CD14-positive monocyte (primary cell): ENCODE measurements at regions not wholly inside any gene's neighbourhood (a gene's known extent, or its start where the extent isn't known, plus 50 kb on each side); places are given as distances from the start of the nearest gene placed in this dataset.

Experiments
- DNase-seq, 3 donors: peaks; one replicate each; pipeline ENCODE4 v3.0.0-alpha.2; 2011 to 2022
- H2AFZ ChIP-seq: 2 replicates; pipeline ENCODE4 v1.6.0; 2012; ENCODE audit warnings: mild to moderate bottlenecking, low read depth, low read length, inconsistent platforms; ENCODE audit not compliant: insufficient read depth, poor library complexity, severe bottlenecking
- H3K27ac ChIP-seq, 2 donors: 1 replicate in 1 of 2; 2 replicates in 1 of 2; pipeline ENCODE4 v1.5.1; 2012 to 2013; ENCODE audit warnings: low read length in 2 of 2, control low read depth in 1 of 2, inconsistent platforms in 1 of 2, low read depth in 1 of 2, mild to moderate bottlenecking in 1 of 2
- H3K27me3 ChIP-seq, 2 donors: one replicate each; pipeline versions ENCODE4 v1.6.0 to v1.6.1; 2011 to 2013; ENCODE audit warnings: low read length in 2 of 2; ENCODE audit not compliant: control insufficient read depth in 2 of 2, insufficient read depth in 2 of 2
- H3K36me3 ChIP-seq, 2 donors: replicated peaks in 1 of 2; 1 replicate in 1 of 2; 2 replicates in 1 of 2; pipeline versions ENCODE4 v1.5.1 to v1.6.1; 2012 to 2013; ENCODE audit warnings: low read length in 2 of 2, control low read depth in 1 of 2, inconsistent platforms in 1 of 2, mild to moderate bottlenecking in 1 of 2; ENCODE audit not compliant: insufficient read depth in 2 of 2, control insufficient read depth in 1 of 2
- H3K4me1 ChIP-seq, 2 donors: 1 replicate in 1 of 2; 2 replicates in 1 of 2; pipeline versions ENCODE4 v1.5.1 to v1.6.1; 2012 to 2013; ENCODE audit warnings: low read length in 2 of 2, control low read depth in 1 of 2, inconsistent platforms in 1 of 2, mild to moderate bottlenecking in 1 of 2, moderate library complexity in 1 of 2; ENCODE audit not compliant: insufficient read depth in 2 of 2, control insufficient read depth in 1 of 2
- H3K4me2 ChIP-seq: replicated peaks from 2 replicates; pipeline ENCODE3; 2012; ENCODE audit warnings: low read length, moderate library complexity, mild to moderate bottlenecking; ENCODE audit not compliant: poor library complexity, severe bottlenecking; ENCODE audit errors: extremely low read depth
- H3K4me3 ChIP-seq, 3 experiments: fragments of 200-600 bp in 1 of 3; sonication (generic) in 1 of 3; replicated peaks in 1 of 3; 1 replicate in 2 of 3; 2 replicates in 1 of 3; pipeline ENCODE4 v1.5.1; 2011 to 2013; ENCODE audit warnings: low read length in 3 of 3, mild to moderate bottlenecking in 3 of 3, control low read depth in 2 of 3, low read depth in 2 of 3, inconsistent platforms in 1 of 3, moderate library complexity in 1 of 3
- H3K79me2 ChIP-seq: 2 replicates; pipeline ENCODE4 v1.6.0; 2012; ENCODE audit warnings: mild to moderate bottlenecking, control low read depth, inconsistent platforms, low read length, moderate library complexity; ENCODE audit not compliant: insufficient read depth
- H3K9ac ChIP-seq: 2 replicates; pipeline ENCODE4 v1.6.0; 2017; ENCODE audit warnings: low read length, mild to moderate bottlenecking; ENCODE audit not compliant: insufficient read depth, poor library complexity, severe bottlenecking
- H3K9me3 ChIP-seq, 2 donors: replicated peaks in 1 of 2; 1 replicate in 1 of 2; 2 replicates in 1 of 2; pipeline versions ENCODE4 v1.5.1 to v1.6.1; 2012 to 2013; ENCODE audit warnings: low read length in 2 of 2, control low read depth in 1 of 2; ENCODE audit not compliant: control insufficient read depth in 1 of 2, insufficient read depth in 1 of 2
- H4K20me1 ChIP-seq: 2 replicates; pipeline ENCODE4 v1.6.0; 2012; ENCODE audit warnings: mild to moderate bottlenecking, low read length, control low read depth, moderate library complexity; ENCODE audit not compliant: insufficient read depth
- H3K27ac Mint-ChIP-seq, 7 donors: one replicate each; pipeline ENCODE4 v1.8.0; 2020; ENCODE audit warnings: mild to moderate bottlenecking in 7 of 7, mixed read lengths in 7 of 7, moderate library complexity in 6 of 7, inconsistent platforms in 2 of 7
- H3K27me3 Mint-ChIP-seq, 3 donors: one replicate each; pipeline ENCODE4 v1.8.0; 2021 to 2022; ENCODE audit warnings: low read depth in 3 of 3, mild to moderate bottlenecking in 3 of 3, mixed read lengths in 3 of 3, moderate library complexity in 3 of 3, inconsistent platforms in 1 of 3
- H3K36me3 Mint-ChIP-seq, 2 donors: one replicate each; pipeline ENCODE4 v1.8.0; 2020; ENCODE audit warnings: mixed read lengths in 2 of 2, inconsistent platforms in 1 of 2, mild to moderate bottlenecking in 1 of 2
- H3K4me1 Mint-ChIP-seq: one replicate; pipeline ENCODE4 v1.8.0; 2020; ENCODE audit warnings: mild to moderate bottlenecking, mixed read lengths
- H3K4me3 Mint-ChIP-seq, 2 donors: one replicate each; pipeline ENCODE4 v1.8.0; 2020; ENCODE audit warnings: mild to moderate bottlenecking in 2 of 2, mixed read lengths in 2 of 2, moderate library complexity in 1 of 2
- H3K9me3 Mint-ChIP-seq, 7 donors: one replicate each; pipeline ENCODE4 v1.8.0; 2020 to 2022; ENCODE audit warnings: mixed read lengths in 7 of 7, mild to moderate bottlenecking in 6 of 7, moderate library complexity in 6 of 7, inconsistent platforms in 2 of 7
- CTCF ChIP-seq: fragments of 200-600 bp; IDR thresholded peaks from one replicate; pipeline ENCODE4 v1.8.0; 2022; ENCODE audit warnings: antibody characterized with exemption, mild to moderate bottlenecking
- WGBS: methylation state at CpG from one replicate; pipeline ENCODE4 v1.1.5; 2013; ENCODE audit warnings: missing lambda C conversion rate; ENCODE audit not compliant: insufficient coverage; 5-methylcytosine and 5-hydroxymethylcytosine counted together
- intact Hi-C, 2 donors: fragments of 100-400 bp; cut with micrococcal nuclease; formaldehyde crosslinking; loops; one replicate each; pipeline versions ENCODE4 v1.15.0 to v1.15.1; 2023

GRCh38 chr9:31894008-31894407 lies 490.4 kb upstream of the ACO1 start:
- Mint-ChIP-seq H3K4me3 (no peak overlapping the region), H3K27me3 (peaks cover 0 to 2% (median 0%) of the 10 kb centered on the region in 3 donors), H3K9me3 (peaks cover 0 to 10% (median 2%) of the 10 kb centered on the region in 7 donors), H3K36me3 (no peaks in the 10 kb centered on the region), H3K27ac (no peak overlapping the region), H3K4me1 (no peaks in the 10 kb centered on the region)
- Histone ChIP-seq H4K20me1 (no peaks in the 10 kb centered on the region), H3K9me3 (peaks cover 0 to 1% of the 10 kb centered on the region in 2 donors), H3K79me2 (no peaks in the 10 kb centered on the region), H3K4me1 (no peaks in the 10 kb centered on the region), H3K36me3 (no peaks in the 10 kb centered on the region), H3K27me3 (no peaks in the 10 kb centered on the region), H3K9ac (no peak overlapping the region), H3K4me3 (no peak overlapping the region), H3K4me2 (no peak overlapping the region), H2AFZ (no peak overlapping the region), H3K27ac (no peak overlapping the region)
- TF ChIP-seq CTCF, result no peak
- DNase-seq, result no peak
- WGBS, result 72% methylated on average over 3 of the region's 4 CpGs
- intact Hi-C loops, result no loop called here

- Histone ChIP-seq H3K27ac (no peak overlapping the region), H2AFZ (no peak overlapping the region), H3K4me3 (no peak overlapping the region), H3K4me2 (no peak overlapping the region), H3K9me3 (no peaks in the 10 kb centered on the region), H3K36me3 (no peaks in the 10 kb centered on the region), H3K9ac (no peak overlapping the region), H4K20me1 (no peaks in the 10 kb centered on the region), H3K4me1 (no peaks in the 10 kb centered on the region), H3K79me2 (no peaks in the 10 kb centered on the region), H3K27me3 (no peaks in the 10 kb centered on the region)
- peak overlapping the region; percentile 43 to 76 for H3K4me3 Mint-ChIP-seq
- WGBS, result 83% methylated on average over 5 of the region's 6 CpGs
- peaks cover 0 to 1% (median 0%) of the 10 kb centered on the region in 3 donors for H3K27me3 Mint-ChIP-seq
- H3K4me1 Mint-ChIP-seq, result no peaks in the 10 kb centered on the region
- intact Hi-C loops, result no loop called here
- no peak for TF ChIP-seq CTCF
- H3K36me3 Mint-ChIP-seq, result no peaks in the 10 kb centered on the region
- H3K27ac Mint-ChIP-seq, result peak overlapping the region in 1 of 7 donors; percentile 17
- no peak for DNase-seq
- H3K9me3 Mint-ChIP-seq, result peaks cover 0 to 7% (median 4%) of the 10 kb centered on the region in 7 donors
Measured at GRCh38 chr9:31908158-31908890, 476.1 kb upstream of the ACO1 start.
